GM21717 (cell line): ENCODE measurements at regions not wholly inside any gene's neighbourhood (a gene's known extent, or its start where the extent isn't known, plus 50 kb on each side); places are given as distances from the start of the nearest gene placed in this dataset.

Experiments used
- ATAC-seq: cut with Tn5 transposase; IDR thresholded peaks from one replicate; pipeline ENCODE4 v1.9.1; 2021; ENCODE audit warnings: mild to moderate bottlenecking, moderate library complexity; ENCODE audit not compliant: unreplicated experiment

DNA sequence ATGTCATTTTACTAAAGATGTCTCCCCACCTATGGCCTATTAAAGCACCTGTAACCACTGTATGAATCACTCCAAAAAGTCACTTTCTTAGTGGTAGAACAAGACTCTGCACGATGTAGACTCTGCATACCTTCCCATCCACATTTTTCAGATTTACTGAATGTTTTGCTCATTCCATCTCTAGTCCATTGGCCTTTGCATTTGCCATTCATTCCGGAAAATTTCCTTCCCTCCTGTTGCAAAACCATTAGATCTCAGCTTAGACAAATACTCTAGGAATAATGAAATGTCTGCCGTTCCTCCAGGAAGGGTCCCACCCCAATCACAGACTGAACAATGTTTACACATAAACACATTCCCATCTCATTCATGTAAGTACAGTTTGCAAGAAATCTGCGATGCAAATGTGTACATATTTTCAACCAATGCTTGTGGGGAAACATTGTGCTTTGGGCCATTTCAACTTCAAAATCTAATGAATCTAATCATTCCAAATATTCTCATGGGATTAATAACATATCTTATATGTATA is 146.3 kb upstream of the XYLT1 start:
- ATAC-seq = no peak

DNA sequence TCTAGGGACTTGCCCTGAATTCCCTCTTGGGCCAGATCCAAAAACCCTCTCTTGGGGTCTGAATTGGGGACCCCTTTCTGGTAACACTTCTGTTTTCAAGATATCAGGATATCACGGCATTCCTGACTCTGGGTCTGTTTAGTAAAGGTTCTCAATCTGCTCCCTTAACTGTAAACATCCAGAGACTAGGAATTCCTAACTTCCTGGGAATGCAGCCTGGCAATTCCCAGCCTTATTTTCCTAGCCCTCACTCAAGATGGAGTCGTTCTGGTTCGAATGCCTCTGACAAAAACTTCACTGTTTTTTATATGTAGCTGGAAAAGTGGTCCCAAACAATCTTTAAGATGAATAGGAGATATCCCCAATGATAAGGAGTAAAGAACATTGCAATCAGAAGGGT is 141.6 kb upstream of the XYLT1 start:
- ATAC-seq = no peak

DNA sequence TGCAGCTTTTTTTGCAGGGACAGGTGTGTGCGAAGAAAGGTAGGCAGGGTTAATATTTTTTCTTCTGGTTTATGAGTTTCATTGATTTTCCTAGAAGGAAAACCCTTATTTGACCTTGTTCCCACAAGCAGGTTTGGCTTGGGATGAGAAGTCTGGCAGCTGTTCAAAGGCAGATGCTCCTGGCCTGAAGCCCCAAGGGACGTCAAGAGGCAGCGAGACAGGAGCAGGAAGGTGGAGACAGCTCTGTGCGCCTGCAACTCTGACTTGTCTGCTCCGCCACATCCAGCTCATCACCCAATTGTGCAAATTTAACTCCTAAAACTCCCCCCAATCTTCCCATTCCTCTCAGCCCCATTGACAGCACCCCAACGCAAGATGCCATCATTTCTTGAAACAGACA is 136.8 kb upstream of the XYLT1 start:
- ATAC-seq = no peak

DNA sequence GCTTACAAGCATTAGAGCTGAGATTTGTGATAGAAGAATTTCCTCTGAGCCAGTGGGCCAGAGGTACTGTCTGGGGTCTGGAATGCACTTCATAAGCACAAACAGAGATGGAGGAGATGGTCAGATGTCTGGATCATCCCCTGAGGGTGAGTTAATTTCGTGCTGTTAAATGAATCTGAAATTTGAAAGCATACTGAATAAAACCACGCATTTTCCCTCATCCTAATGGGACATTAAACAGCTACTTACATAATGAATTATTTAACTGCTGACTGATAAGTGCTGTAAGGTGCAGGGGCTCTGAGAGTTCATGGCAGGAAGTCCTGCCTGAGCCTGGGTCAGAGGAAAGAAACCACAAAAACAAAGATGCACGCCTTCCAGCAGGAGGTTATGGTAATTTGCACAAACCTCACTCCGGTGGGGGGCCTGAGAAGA is 136.3 kb upstream of the XYLT1 start:
- no peak for ATAC-seq

DNA sequence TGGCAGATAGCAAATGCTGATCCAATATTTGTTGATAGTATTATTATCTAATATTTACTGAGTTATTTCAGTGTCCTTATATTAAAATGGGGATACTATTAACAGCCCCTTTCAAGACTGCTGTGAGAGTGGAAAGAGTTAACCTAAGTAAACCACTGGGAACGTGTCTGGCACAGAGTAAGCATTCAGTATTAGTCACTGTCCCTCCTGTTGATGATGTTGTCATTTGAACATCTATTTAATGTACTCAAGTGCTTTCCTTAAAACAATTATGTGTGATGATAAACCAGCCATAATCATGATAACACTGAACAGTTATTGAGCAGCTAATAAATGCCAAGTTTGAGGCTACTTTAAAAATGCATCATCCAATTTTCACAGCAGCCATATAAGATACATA is 135.7 kb upstream of the XYLT1 start:
- no peak for ATAC-seq

DNA sequence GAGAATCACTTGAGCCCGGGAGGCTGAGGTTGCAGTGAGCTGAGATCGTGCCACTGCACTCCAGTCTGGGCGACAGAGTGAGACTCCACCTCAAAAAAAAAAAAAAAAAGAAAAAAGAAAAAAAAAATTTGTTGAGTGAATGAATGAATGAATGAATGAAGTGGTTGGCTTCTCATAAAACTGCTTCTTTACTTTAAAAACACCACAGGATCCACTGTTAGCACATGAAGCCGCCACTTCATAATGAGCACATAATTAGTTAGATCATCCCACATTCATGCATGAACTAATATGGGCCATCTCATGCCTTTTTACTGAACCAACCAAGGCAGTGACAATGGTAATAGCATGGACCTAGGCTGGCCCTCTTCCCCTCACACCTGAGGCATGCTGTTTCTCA is 135.0 kb upstream of the XYLT1 start:
- no peak for ATAC-seq

DNA sequence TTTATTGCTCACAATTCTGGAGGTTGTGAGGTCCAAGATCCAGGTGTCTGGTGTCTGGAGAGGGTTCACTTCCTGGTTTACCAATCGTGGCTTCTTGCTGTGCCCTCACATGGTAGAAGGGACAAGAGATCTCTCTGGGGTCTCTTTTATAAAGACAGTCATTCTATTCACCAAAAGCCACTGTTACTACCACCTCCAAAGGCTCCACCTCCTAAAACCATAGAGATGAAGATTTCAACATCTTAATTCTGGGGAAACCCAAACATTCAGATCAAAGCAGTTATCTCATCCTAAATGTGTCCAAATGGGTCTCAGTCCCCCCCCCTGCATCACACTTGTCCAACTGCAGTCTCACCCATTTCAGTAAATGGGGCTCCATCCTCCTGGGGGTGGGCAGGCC is 132.9 kb upstream of the XYLT1 start:
- ATAC-seq = no peak

DNA sequence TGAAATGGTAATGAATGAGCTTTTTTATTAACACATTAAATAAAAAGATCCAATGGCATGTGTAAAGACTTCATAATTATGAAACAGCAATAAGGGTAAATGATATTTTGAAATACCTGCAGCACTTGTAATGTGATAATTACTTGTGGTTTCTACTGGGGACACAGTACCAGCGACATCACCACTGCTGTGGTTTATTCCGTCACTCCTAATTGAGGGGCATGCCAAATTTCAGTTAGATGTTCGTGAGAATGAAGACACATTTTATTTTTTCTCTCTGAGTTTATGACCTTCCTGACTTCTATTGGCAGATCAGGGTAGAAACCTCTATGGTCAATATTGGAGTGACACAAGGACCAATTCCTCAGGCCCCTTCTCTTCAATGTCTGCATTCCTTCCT is 131.9 kb upstream of the XYLT1 start:
- no peak for ATAC-seq

DNA sequence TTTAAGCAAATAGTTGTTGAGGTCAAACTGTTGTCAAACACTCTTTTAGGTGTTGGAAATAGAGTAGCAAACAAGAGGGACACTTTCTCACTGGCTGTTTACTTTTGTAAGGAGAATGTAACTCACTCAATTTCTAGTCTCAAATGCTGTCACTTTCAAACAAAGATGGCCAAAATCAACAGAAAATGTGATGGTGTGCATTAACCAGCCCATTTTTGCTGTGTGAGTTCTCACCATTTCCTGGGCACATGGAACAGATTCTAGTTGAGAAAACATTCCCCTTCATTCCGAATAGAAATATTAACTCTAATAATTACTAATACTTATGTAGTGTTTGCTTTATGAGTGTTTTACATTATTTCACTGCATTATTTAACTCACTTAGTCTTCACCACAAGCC is 128.2 kb upstream of the XYLT1 start:
- no peak for ATAC-seq

DNA sequence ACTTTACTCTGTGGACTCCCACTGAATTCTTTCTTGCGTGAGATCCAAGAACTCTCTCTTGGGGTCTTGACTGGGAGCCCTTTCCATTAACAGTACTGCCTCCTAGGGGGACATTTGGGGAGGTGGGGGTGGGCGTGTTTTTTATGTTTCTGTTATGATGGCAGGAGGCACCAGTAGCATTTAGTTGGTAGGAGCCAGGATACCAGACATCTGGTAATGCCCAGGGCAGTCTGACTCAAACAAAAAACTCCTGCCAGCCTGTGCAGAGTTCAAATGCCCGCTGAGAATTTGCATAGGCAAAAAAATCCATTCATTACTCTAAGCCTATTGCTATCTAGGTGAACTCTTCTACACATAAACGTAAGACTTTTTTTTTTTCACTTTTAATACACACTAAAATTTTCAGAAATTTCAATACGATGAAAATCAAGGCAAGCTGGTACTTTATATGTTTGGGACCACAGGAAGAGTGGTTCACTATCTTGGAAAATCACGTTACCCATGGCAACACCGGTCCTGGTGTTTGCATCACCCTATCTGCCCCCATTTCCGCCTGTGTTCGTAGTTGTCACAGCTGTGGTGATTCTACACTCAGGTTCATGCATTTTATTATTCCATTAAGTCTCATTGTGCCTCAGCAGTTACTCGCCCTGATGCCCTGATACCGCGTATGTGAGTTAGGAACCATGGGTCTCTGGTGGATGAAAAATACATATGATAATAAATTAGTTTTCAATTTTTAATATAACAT is 121.1 kb upstream of the XYLT1 start:
- no peak for ATAC-seq

DNA sequence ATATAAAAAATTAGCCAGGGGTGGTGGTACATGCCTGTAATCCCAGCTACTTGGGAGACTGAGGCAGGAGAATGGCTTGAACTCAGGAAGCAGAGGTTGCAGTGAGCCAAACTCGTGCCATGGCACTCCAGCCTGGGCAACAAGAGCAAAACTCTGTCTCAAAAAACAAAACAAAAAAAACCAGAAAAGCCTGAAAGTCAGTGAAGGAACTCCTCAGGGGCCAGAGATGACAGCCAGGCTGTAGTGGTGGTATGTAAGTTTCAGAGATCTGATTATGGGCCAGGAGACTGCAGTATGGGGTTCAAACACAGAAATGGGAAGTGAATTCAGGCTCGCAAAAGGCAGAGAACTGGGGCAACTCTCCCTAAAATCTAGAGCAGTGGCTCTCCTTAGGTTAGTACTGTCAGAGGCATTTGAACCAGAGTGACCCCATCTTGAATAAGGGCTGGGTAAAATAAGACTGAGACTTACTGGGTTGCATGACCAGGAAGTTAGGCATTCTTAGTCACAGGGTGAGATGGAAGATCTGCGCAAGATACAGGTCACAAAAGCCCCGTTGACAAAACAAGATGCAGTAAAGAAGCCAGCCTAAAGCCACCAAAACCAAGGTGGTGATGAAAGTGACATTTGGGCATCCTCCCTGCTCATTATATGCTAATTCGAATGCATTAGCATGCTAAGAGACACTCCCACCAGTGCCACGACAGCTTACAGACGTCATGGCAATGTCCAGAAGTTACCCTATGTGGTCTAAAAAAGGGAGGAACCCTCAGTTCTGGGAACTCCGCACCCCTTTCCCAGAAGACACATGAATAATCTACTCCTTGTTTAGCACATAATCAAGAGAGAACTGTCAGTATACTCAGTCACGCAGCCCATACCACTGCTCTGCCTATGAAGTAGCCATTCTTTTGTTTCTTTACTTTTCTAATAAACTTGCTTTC is 120.2 kb upstream of the XYLT1 start:
- no peak for ATAC-seq

DNA sequence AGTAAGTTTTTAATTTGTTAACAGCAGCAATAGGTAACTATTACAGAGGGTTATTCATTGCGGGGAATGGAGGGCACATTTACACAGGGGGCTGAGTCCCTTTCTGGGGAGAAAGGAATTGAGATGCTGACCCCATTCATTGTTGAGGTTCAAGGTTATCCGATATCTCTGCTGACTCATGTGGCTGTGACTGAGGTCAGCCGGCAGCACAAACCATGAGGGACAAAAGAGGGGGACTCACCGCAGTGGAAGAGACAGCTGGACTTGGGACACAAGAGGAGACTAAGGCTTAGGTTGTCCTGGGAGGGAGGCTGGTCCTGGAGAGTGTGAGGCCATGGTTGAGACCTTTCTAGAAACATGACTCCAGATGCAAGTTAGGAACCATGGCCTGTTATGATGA is 119.1 kb upstream of the XYLT1 start:
- ATAC-seq = no peak

DNA sequence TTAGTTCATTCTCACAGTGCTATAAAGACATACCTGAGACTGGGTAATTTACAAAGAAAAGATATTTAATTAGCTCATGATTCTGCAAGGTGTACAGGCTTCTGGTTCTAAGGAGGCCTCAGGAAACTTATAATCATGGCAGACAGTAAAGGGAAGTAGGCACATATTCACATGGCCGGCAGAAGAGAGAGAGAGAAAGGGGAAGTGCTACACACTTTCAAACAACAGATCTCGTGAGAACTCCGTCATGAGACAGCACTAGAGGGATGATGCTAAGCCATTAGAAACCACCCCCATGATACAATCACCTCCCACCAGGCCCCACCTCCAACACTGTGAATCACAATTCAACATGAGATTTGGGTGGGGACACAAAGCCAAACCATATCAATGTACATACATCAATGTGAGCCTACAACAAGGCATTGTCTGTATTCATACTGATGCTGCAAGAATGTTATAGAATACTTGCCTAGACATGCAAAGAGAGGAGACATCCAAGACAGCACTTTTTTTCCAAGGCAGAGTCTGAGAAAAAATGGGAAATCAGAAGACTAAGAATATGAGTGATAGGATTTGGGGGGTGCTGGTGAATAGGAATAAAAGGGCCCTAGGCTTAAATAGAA is 114.8 kb upstream of the XYLT1 start:
- no peak for ATAC-seq

DNA sequence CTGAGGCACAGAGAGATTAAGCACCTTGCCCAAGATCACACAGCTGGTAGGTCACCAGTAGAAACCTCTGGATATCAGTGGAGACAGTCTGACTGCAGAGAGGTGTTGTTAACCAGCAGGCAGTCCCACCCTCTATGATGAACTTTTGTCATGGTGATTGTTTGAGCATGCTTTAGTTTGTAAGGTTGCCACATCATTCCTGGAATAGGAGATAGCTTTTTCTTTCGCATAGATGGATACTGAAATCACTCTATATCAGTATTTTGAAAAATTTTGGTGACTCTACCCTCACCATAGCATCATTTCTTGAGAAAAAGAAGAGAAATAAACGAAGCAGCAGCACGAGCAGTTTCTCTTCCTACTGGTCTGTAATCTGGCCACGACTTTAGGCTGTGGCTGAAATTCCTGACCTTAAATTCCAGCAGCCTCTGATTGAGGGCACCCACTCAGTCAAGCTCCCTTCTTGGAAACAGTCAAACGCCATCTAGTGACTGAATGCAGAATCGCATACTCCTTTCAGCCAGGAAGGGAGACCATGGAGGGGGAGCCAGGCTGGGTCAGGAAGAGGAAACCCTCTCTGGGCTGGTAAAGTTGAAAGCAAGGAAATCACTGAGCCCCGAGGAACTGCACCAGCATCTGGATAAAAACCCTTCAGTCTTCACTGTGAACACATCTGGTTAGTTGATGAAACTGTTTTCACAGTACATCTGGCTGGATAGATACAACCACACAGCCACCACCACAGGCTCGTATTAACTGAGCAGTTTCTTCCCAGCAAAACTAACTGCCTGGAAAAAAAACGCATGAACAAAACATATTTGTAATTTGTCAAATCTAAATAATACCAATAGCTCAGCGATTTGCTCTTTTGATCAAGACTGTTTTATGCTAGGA is 108.5 kb upstream of the XYLT1 start:
- no peak for ATAC-seq

DNA sequence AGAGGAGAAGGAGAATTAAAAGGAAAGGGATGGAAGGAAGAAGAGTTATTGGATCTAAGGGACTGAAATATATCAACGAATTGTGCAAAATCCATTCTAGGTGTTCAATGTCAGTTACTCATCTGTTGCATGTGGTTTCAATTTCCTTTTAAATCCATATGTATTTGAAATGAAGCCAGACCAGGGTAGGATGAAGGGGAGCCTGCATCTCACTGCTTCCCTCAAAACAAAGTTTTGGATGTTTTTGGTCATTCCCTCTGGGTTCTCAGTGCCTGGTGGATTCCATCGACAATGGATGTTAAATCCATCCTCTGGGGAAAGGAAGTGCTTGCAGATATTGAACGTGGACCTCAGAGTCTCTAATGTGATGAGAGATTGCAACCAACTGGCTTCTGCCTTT is 103.5 kb upstream of the XYLT1 start:
- ATAC-seq = no peak

DNA sequence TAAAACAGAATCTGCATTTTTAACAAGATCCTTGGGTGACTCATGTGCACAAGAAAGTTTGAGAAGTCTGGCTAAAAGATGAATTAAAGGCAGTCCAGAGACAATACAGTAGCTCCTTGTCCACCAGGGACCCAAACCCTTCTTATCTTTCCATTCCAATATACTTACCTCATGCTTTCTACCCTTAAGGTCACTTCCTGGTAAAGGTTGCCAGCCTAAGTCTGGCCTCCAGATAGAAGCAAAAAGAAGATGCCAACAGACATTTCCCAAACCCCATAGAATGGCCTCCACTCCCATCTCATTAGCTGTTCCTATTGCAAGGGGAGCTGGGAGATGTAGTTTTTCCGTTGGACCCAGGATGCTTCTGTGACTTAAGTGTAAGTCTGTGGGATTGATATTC is 101.4 kb upstream of the XYLT1 start:
- ATAC-seq = no peak

DNA sequence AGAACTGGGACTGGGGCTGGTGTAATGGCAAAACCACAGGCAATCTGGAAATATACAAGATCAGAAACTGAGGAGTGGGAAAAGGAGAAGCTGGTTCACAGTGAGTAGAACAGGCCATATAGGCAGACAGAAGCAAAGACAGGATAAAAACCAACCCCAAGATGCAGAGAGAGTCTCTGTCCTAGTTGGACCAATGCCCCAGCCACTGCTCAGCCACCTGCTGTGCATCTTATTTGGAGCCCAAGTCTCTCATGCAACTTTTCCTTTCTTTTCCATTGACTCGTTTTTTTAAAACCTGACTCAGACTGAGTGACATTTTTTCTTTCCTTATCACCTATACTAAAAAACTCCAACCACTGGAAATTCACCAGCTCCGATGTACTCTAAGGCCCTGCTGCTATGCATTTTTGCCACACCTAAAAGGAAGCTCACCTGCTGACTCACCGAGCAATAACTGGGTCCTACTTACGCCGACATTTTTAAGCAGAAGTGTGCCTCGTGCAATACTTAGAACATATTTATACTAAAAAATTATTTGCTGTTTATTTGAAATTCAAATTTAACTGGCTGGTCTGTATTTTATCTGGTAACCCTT is 100.8 kb upstream of the XYLT1 start:
- no peak for ATAC-seq

DNA sequence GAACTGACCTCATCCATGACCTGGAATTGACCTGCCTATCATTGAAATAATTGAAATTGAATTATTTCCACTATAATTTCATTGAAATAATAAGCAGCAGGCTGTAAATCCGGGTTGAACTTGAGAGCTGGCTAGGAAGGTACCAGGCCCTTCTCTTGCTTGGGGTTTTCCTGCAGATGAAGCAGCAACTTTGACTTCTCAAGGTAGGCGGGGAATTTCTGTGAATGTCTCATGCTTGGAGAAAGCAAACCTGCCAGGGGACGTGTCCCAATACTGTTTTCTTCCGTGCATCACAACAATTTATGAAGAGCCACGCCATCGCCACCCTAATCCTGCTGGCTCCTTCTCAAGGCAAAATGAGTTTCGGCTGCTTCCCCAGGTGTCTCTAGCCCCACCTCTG is 97.5 kb upstream of the XYLT1 start:
- no peak for ATAC-seq

DNA sequence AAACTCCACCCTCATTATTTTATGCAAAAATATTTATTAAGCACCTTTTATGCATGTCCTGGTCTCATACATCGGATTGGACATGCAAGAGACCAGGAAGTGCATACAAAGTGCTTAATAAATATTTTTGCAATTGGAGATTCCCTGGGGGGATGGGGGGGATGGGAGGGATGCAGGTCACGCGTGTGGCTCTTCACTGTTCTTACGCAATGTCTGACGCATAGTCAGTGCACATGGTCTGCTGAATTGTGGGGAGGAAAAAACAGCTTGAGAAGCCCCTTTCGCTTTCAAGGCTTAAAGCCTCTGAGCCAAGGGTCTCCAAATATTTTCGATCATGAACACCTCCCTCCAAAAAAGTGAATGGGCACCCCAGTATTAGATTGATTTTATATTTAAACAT is 96.7 kb upstream of the XYLT1 start:
- no peak for ATAC-seq
